HepG2 (cell line): ENCODE measurements at regions not wholly inside any gene's neighbourhood (a gene's known extent, or its start where the extent isn't known, plus 50 kb on each side); places are given as distances from the start of the nearest gene placed in this dataset.

Experiments used
- ATAC-seq: fragments of 200-7000 bp; cut with Tn5 transposase; 3 replicates; pipeline ENCODE4 v1.9.1; 2020; ENCODE audit warnings: mild to moderate bottlenecking, moderate library complexity
- BruUV-seq: library from RNA; stranded (reverse); fragments of 400-500 nt; replicated peaks from 2 replicates; lab custom pipeline; 2021; lab: Mats Ljungman, UMichigan
- CTCF ChIA-PET: fragments of 300-600 bp; formaldehyde crosslinking; extraction: SDS; loops from one replicate; lab custom pipeline; 2021; ENCODE audit warnings: low total read pairs, inconsistent platforms, low intra/inter-chr PET ratio; lab: Yijun Ruan, JAX
- POLR2A ChIA-PET: fragments of 350-600 bp; sonication (Branson Sonifier 250); formaldehyde crosslinking; loops from one replicate; lab custom pipeline; 2020; ENCODE audit warnings: antibody characterized with exemption, inconsistent platforms; lab: Yijun Ruan, JAX
- DNase-seq: peaks from one replicate; pipeline ENCODE4 v3.0.0-alpha.2; 2015; ENCODE audit warnings: low spot score
- FAIRE-seq: peaks from 3 replicates; lab custom pipeline; 2011; peaks lifted over from hg19 to GRCh38; lab: Jason Lieb, UNC
- H2AFZ ChIP-seq: one replicate; pipeline ENCODE4 v1.6.1; 2011; ENCODE audit warnings: low read length, inconsistent platforms
- H3K27ac ChIP-seq: fragments of 300-600 bp; 3 replicates; pipeline ENCODE4 v1.8.0; 2011; ENCODE audit warnings: mixed run types, mild to moderate bottlenecking, mixed read lengths, low read length, inconsistent platforms; ENCODE audit not compliant: insufficient read depth; ENCODE audit errors: extremely low read length
- H3K27me3 ChIP-seq, 2 experiments: fragments of 200-600 bp in 1 of 2; 2 replicates in 1 of 2; 3 replicates in 1 of 2; pipeline versions ENCODE4 v1.6.0 to v1.8.0; 2011; ENCODE audit warnings: low read length in 2 of 2, mild to moderate bottlenecking in 2 of 2, moderate library complexity in 2 of 2, inconsistent platforms in 1 of 2; ENCODE audit not compliant: insufficient read depth in 2 of 2, control insufficient read depth in 1 of 2
- H3K36me3 ChIP-seq, 2 experiments: fragments of 200-600 bp in 1 of 2; replicated peaks in 1 of 2; 2 replicates in 1 of 2; 3 replicates in 1 of 2; pipeline versions ENCODE4 v1.5.1 to v1.8.0; 2011; ENCODE audit warnings: low read length in 2 of 2, inconsistent platforms in 1 of 2; ENCODE audit not compliant: insufficient read depth in 2 of 2, control insufficient read depth in 1 of 2
- H3K4me1 ChIP-seq: 2 replicates; pipeline ENCODE4 v1.5.1; 2012; ENCODE audit warnings: low read length, inconsistent platforms; ENCODE audit not compliant: insufficient read depth
- H3K4me2 ChIP-seq: 2 replicates; pipeline ENCODE4 v1.6.0; 2011; ENCODE audit warnings: low read depth, low read length, inconsistent platforms
- H3K4me3 ChIP-seq, 3 experiments: fragments of 200-600 bp in 1 of 3; sonication (generic), shearing (Covaris generic) in 1 of 3; replicated peaks in 1 of 3; 2 replicates each; pipeline ENCODE4 v1.5.1; 2011 to 2016; ENCODE audit warnings: low read length in 3 of 3, inconsistent platforms in 2 of 3, low read depth in 2 of 3, mild to moderate bottlenecking in 2 of 3, control low read depth in 1 of 3, mixed read lengths in 1 of 3; ENCODE audit not compliant: insufficient read depth in 1 of 3
- H3K79me2 ChIP-seq: one replicate; pipeline ENCODE4 v1.6.1; 2011; ENCODE audit warnings: low read length, inconsistent platforms; ENCODE audit not compliant: insufficient read depth
- H3K9ac ChIP-seq: 2 replicates; pipeline ENCODE4 v1.6.0; 2011; ENCODE audit warnings: mild to moderate bottlenecking, low read depth, low read length, inconsistent platforms; ENCODE audit not compliant: insufficient read depth
- H3K9me3 ChIP-seq: 2 replicates; pipeline ENCODE4 v1.5.1; 2012; ENCODE audit warnings: mild to moderate bottlenecking, low read length
- H4K20me1 ChIP-seq: 2 replicates; pipeline ENCODE4 v1.6.0; 2011; ENCODE audit warnings: inconsistent platforms, mild to moderate bottlenecking, low read length, moderate library complexity; ENCODE audit not compliant: insufficient read depth
- HNF4A ChIP-seq: sonication (generic); formaldehyde crosslinking; IDR thresholded peaks from 2 replicates; pipeline ENCODE4 v1.4.0; 2020; ENCODE audit warnings: missing genetic modification reagents
- HNRNPK ChIP-seq: fragments of 200-400 bp; formaldehyde crosslinking; IDR thresholded peaks from 2 replicates; pipeline ENCODE4 v1.6.1; 2018; ENCODE audit warnings: low read length, low read depth, moderate library complexity, mild to moderate bottlenecking; ENCODE audit not compliant: poor library complexity, severe bottlenecking
- MBD4 ChIP-seq: IDR thresholded peaks from 2 replicates; pipeline ENCODE4 v1.6.1; 2012; ENCODE audit warnings: low read length, inconsistent platforms, borderline replicate concordance
- NFIB ChIP-seq: sonication (generic); formaldehyde crosslinking; IDR thresholded peaks from 2 replicates; pipeline ENCODE4 v1.9.0; 2021; ENCODE audit warnings: missing genetic modification reagents, mild to moderate bottlenecking, borderline replicate concordance
- PPARG ChIP-seq: conservative IDR thresholded peaks from 2 replicates; pipeline ENCODE4 v1.6.1; 2016; ENCODE audit warnings: missing biosample characterization, missing genetic modification reagents
- PRDM15 ChIP-seq: sonication (generic); formaldehyde crosslinking; IDR thresholded peaks from 2 replicates; pipeline ENCODE4 v1.4.0; 2020; ENCODE audit warnings: missing genetic modification reagents
- XBP1 ChIP-seq: sonication (generic); formaldehyde crosslinking; IDR thresholded peaks from 2 replicates; pipeline ENCODE4 v1.5.0; 2020; ENCODE audit warnings: missing genetic modification reagents
- ZNF44 ChIP-seq: sonication (generic); formaldehyde crosslinking; IDR thresholded peaks from 2 replicates; pipeline ENCODE4 v1.5.1; 2020; ENCODE audit warnings: mild to moderate bottlenecking, missing genetic modification reagents
- WGBS: methylation state at CpG from one replicate; pipeline ENCODE4 v1.1.6; 2017; ENCODE audit warnings: low lambda C conversion rate; 5-methylcytosine and 5-hydroxymethylcytosine counted together
- in situ Hi-C: cut with HindIII; loops from 2 replicates; pipeline ENCODE4 v1.10.0; 2017; ENCODE audit warnings: low pct_unique_long_range_greater_than_20kb; ENCODE audit not compliant: extremely low pct_ligation_motif_present
- intact Hi-C: fragments of 100-400 bp; cut with micrococcal nuclease; formaldehyde crosslinking; loops from one replicate; pipeline ENCODE4 v1.10.0; 2022; ENCODE audit not compliant: unreplicated experiment

GRCh38 chr15:37758412-37758811 lies 176.0 kb upstream of the TMCO5A start:
- Histone ChIP-seq H2AFZ (no peak overlapping the region), H3K9me3 (no peaks in the 10 kb centered on the region; the same call in 1 of the 2 replicates), H3K4me1 (no peaks in the 10 kb centered on the region), H3K9ac (no peak overlapping the region), H3K36me3 (no peaks in the 10 kb centered on the region), H3K27me3 (no peaks in the 10 kb centered on the region), H3K4me2 (no peak overlapping the region), H3K27ac (no peak overlapping the region), H3K4me3 (no peak overlapping the region), H3K79me2 (no peaks in the 10 kb centered on the region)
- no TSS peak for BruUV-seq
- peak; percentile 88 for ATAC-seq
- 8% methylated on average over 1 of the region's 1 CpG for WGBS
- no peak for FAIRE-seq
- DNase-seq = peak; percentile 22
- intact Hi-C loops = no loop called here
- CTCF ChIA-PET = no interaction called here
- POLR2A ChIA-PET = no interaction called here
- no peak for TF ChIP-seq PPARG (CRISPR knock-in tag)
- TF ChIP-seq HNF4A (CRISPR knock-in tag) = peak; percentile 54; the same call in 1 of the 2 replicates
- TF ChIP-seq ZNF44 = no peak
- TF ChIP-seq NFIB (CRISPR knock-in tag) = no peak
- no peak for TF ChIP-seq MBD4
- TF ChIP-seq XBP1 (CRISPR knock-in tag) = no peak
- TF ChIP-seq HNRNPK = peak; percentile 64
- no peak for TF ChIP-seq PRDM15 (CRISPR knock-in tag)
- TF ChIP-seq, all 625 proteins: peak for 2
- in situ Hi-C loops = no loop called here
- no peaks in the 10 kb centered on the region for H4K20me1 ChIP-seq
